Gastrocnemius medialis (tissue), 4 donors: ENCODE measurements at regions not wholly inside any gene's neighbourhood (a gene's known extent, or its start where the extent isn't known, plus 50 kb on each side); places are given as distances from the start of the nearest gene placed in this dataset.
"Not testable (repeated sequence)": the region's sequence is repeated elsewhere in the genome, so short reads cannot be mapped to it uniquely, and the experiment has no call there.

Experiments
- ATAC-seq, 2 donors: fragments of 150-250 bp; one replicate each; pipeline ENCODE4 v1.9.1; 2016
- DNase-seq, 2 donors: peaks; one replicate each; pipeline ENCODE4 v3.0.0-alpha.2; 2019
- H3K27ac ChIP-seq, 4 donors: fragments of 200-600 bp; sonication (generic); 1 replicate in 1 of 4; 2 replicates in 3 of 4; pipeline ENCODE4 v1.5.1; 2016 to 2018; ENCODE audit warnings: mild to moderate bottlenecking in 2 of 4, moderate library complexity in 1 of 4
- H3K27me3 ChIP-seq, 3 donors: fragments of 200-600 bp; sonication (generic) in 2 of 3; 1 replicate in 1 of 3; 2 replicates in 2 of 3; pipeline versions ENCODE4 v1.5.1 to v1.6.0; 2016 to 2019; ENCODE audit warnings: mild to moderate bottlenecking in 1 of 3, moderate library complexity in 1 of 3
- H3K36me3 ChIP-seq, 2 donors: fragments of 200-600 bp; sonication (generic) in 1 of 2; one replicate each; pipeline ENCODE4 v1.5.1; 2017 to 2018
- H3K4me1 ChIP-seq, 2 donors: fragments of 200-600 bp; sonication (generic) in 1 of 2; one replicate each; pipeline ENCODE4 v1.5.1; 2016 to 2017; ENCODE audit warnings: mild to moderate bottlenecking in 2 of 2
- H3K4me3 ChIP-seq, 4 donors: fragments of 200-600 bp; sonication (generic) in 3 of 4; 1 replicate in 1 of 4; 2 replicates in 3 of 4; pipeline ENCODE4 v1.5.1; 2016 to 2019; ENCODE audit warnings: mild to moderate bottlenecking in 2 of 4
- H3K9me3 ChIP-seq, 3 donors: fragments of 200-600 bp; sonication (generic) in 2 of 3; 1 replicate in 1 of 3; 2 replicates in 2 of 3; pipeline ENCODE4 v1.5.1; 2016 to 2019
- CTCF ChIP-seq, 5 experiments: fragments of 450-650 bp in 3 of 5; fragments of 200-600 bp in 2 of 5; sonication (generic) in 2 of 5; IDR thresholded peaks in 4 of 5; conservative IDR thresholded peaks in 1 of 5; 1 replicate in 4 of 5; 2 replicates in 1 of 5; pipeline ENCODE4 v1.5.1; 2016 to 2019; ENCODE audit warnings: antibody characterized with exemption in 5 of 5, mild to moderate bottlenecking in 3 of 5, moderate library complexity in 3 of 5
- POLR2A ChIP-seq, 2 donors: fragments of 450-650 bp; IDR thresholded peaks; one replicate each; pipeline ENCODE4 v1.6.1; 2017; ENCODE audit warnings: antibody characterized with exemption in 2 of 2, mild to moderate bottlenecking in 2 of 2, moderate library complexity in 2 of 2
- in situ Hi-C, 4 donors: fragments of 200-750 bp; cut with MboI; loops; one replicate each; pipeline versions ENCODE4 v1.15.0 to v1.8.0; 2017; ENCODE audit warnings: low sequenced_read_pairs in 4 of 4
- intact Hi-C: fragments of 100-400 bp; cut with DNase I; formaldehyde crosslinking; loops from one replicate; pipeline ENCODE4 v1.15.1; 2023; ENCODE audit warnings: low total_unique reads

GRCh38 chr4:57344296-57344695 lies 234.1 kb upstream of the IGFBP7 start:
- ATAC-seq (no peak), DNase-seq (no peak)
- H3K9me3 ChIP-seq, result no peaks in the 10 kb centered on the region
- H3K27me3 ChIP-seq, result no peaks in the 10 kb centered on the region
- no peak overlapping the region for H3K4me3 ChIP-seq
- H3K36me3 ChIP-seq, result no peaks in the 10 kb centered on the region
- no peak for TF ChIP-seq POLR2A (IDR thresholded peaks at IDR 0.05)
- no peak for TF ChIP-seq CTCF (IDR thresholded peaks at IDR 0.05 in 4 of 5, conservative IDR thresholded peaks at IDR 0.05 in 1 of 5)
- in situ Hi-C loops (no loop called here), intact Hi-C loops (no loop called here)
- no peaks in the 10 kb centered on the region for H3K4me1 ChIP-seq
- no peak overlapping the region for H3K27ac ChIP-seq

GRCh38 chr4:57342411-57342810 lies 232.2 kb upstream of the IGFBP7 start:
- H3K9me3 ChIP-seq, result no peaks in the 10 kb centered on the region
- ATAC-seq, result no peak
- H3K36me3 ChIP-seq, result no peaks in the 10 kb centered on the region
- H3K4me1 ChIP-seq, result no peaks in the 10 kb centered on the region
- in situ Hi-C loops, result no loop called here
- no peaks in the 10 kb centered on the region for H3K27me3 ChIP-seq
- DNase-seq, result no peak
- intact Hi-C loops, result no loop called here
- H3K27ac ChIP-seq, result no peak overlapping the region
- no peak overlapping the region for H3K4me3 ChIP-seq
- no peak for TF ChIP-seq POLR2A (IDR thresholded peaks at IDR 0.05)
- TF ChIP-seq CTCF (IDR thresholded peaks at IDR 0.05 in 4 of 5, conservative IDR thresholded peaks at IDR 0.05 in 1 of 5), result no peak

- intact Hi-C loops, H3K4me1 ChIP-seq, H3K36me3 ChIP-seq, in situ Hi-C loops, H3K4me3 ChIP-seq, DNase-seq, H3K9me3 ChIP-seq, ATAC-seq, H3K27me3 ChIP-seq, H3K27ac ChIP-seq: not testable (repeated sequence)
These were observed 228.7 kb upstream of the IGFBP7 start for GRCh38 chr4:57338861-57339260.

GRCh38 chr4:57333684-57334083 lies 223.5 kb upstream of the IGFBP7 start:
- H3K9me3 ChIP-seq, result no peaks in the 10 kb centered on the region
- intact Hi-C loops, result no loop called here
- no peak for ATAC-seq

GRCh38 chr4:57331959-57332358 lies 221.8 kb upstream of the IGFBP7 start:
- TF ChIP-seq POLR2A (IDR thresholded peaks at IDR 0.05), result no peak
- TF ChIP-seq CTCF (IDR thresholded peaks at IDR 0.05 in 4 of 5, conservative IDR thresholded peaks at IDR 0.05 in 1 of 5), result no peak
- Histone ChIP-seq H3K4me3 (no peak overlapping the region), H3K27ac (no peak overlapping the region), H3K9me3 (no peaks in the 10 kb centered on the region), H3K36me3 (no peaks in the 10 kb centered on the region), H3K27me3 (no peaks in the 10 kb centered on the region), H3K4me1 (no peaks in the 10 kb centered on the region)
- DNase-seq (no peak), ATAC-seq (no peak)
- in situ Hi-C loops, result no loop called here
- intact Hi-C loops, result no loop called here

More at GRCh38 chr4:57333684-57334083, 223.5 kb upstream of the IGFBP7 start:
- H3K36me3 ChIP-seq, result no peaks in the 10 kb centered on the region
- H3K27me3 ChIP-seq, result no peaks in the 10 kb centered on the region
- TF ChIP-seq CTCF (IDR thresholded peaks at IDR 0.05 in 4 of 5, conservative IDR thresholded peaks at IDR 0.05 in 1 of 5) (no peak), POLR2A (IDR thresholded peaks at IDR 0.05) (no peak)
- DNase-seq, result no peak
- in situ Hi-C loops, result no loop called here
- H3K27ac ChIP-seq, result no peak overlapping the region
- no peaks in the 10 kb centered on the region for H3K4me1 ChIP-seq
- no peak overlapping the region for H3K4me3 ChIP-seq
